ENCODE measurements at regions not wholly inside any gene's neighbourhood (a gene's known extent, or its start where the extent isn't known, plus 50 kb on each side); places are given as distances from the start of the nearest gene placed in this dataset.
"Not testable (repeated sequence)": the region's sequence is repeated elsewhere in the genome, so short reads cannot be mapped to it uniquely, and the experiment has no call there.

GRCh38 chr6:14398953-14399352 is 281.4 kb downstream of the CD83 start:
- DNase-seq: no peak

GRCh38 chr6:14399635-14400034 is 282.1 kb downstream of the CD83 start:
- no peak for DNase-seq

DNA sequence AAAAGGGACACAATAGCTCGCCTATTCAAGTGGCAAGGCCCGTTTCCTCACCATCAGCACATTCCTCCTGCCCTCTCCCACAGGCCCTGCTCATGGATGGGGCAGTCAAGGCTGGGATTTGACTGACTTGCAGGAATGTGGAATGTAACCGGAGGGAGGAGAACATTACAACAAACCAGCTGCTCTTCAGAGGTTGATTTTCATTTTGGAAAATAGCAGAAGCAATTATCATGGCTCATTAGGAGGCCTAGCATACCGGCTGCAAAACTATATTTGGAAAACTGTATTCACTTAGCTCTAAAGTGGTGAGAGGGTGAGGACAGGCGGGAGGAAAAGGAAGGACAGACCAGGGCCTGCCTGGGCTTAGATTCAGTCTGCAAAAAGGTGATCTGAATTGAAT is 283.7 kb downstream of the CD83 start:
- DNase-seq: no peak

- DNase-seq: no peak
Measured at GRCh38 chr6:14406614-14407331, 289.2 kb downstream of the CD83 start.

- DNase-seq: no peak
Measured at GRCh38 chr6:14408446-14408845, 290.9 kb downstream of the CD83 start.

- DNase-seq: no peak
Measured at GRCh38 chr6:14412026-14412425, 294.5 kb downstream of the CD83 start.

- no peak for DNase-seq
Measured at GRCh38 chr6:14415452-14415851, 297.9 kb downstream of the CD83 start.

DNA sequence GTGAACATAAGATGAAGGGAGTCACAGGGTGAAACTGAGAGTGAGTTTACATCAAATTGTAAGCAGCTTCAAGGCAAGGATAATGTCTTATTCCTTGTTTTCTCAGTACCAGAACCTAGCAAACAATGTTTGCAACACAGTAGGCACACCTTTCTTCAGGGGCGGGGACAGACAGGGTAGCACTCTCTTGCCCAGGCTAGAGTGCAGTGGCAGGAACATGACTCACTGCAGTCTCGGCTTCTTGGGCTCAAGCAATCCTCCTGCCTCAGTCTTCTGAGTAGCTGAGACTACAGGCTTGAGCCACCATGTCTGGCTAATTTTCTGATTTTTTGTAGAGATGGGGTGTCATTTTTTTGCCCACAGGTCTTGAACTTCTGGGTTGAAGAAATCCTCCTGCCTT is 299.8 kb downstream of the CD83 start:
- no peak for DNase-seq

DNA sequence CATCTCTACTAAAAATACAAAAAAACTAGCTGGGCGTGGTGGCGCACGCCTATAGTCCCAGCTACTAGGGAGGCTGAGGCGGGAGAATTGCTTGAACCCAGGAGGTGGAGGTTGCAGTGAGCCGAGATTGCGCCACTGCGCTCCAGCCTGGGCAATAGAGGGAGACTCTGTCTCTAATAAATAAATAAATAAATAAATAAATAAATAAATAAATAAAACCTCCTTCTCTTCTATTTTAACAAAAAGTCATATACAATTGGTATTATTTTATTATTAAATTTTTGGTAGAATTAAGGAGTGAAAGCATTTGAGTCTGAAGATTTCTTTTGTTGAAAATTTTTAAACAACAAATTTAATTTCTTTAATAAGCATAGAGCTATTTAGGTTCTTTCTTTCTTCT is 301.7 kb downstream of the CD83 start:
- not testable (repeated sequence) for DNase-seq

GRCh38 chr6:14422061-14422460 is 304.5 kb downstream of the CD83 start:
- DNase-seq: no peak

GRCh38 chr6:14422917-14423316 is 305.3 kb downstream of the CD83 start:
- no peak for DNase-seq

DNA sequence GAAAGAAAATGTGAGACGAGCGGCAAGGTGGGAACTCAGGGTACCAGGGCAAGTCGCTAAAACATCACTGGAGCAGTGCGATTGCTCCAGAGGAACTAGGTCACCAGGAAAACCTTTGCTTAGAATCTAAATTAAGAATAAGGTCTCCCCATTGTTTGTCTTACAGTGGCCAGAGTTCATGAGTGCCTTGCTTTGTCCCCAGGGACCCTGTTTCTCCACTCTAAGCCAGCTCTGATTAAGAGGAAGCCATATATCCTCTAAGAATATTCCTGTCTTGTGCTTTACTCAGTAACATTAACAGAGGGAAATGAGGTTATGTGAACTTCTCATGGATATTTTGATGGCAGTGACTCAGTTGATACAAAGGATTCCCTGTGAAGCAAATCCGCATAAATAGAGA is 305.8 kb downstream of the CD83 start:
- DNase-seq: no peak

- DNase-seq: no peak
Measured at GRCh38 chr6:14423955-14424354, 306.4 kb downstream of the CD83 start.

DNA sequence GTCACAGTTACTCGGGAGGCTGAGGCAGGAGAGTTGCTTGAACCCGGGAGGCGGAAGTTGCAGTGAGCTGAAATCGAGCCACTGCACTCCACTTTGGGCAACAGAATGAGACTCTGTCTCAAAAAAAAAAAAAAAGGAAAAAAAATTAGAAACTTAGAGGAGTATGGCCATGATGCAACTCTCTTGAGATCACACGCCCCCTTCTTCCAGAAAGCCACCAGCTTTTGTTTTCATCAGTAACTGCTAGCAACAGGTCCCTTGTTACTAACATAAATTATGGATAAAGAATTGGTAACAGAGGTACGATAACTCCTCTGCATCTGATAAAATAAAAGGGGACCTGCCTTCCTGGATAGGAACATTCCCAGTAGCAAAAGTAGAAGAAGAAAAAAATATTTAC is 308.2 kb downstream of the CD83 start:
- no peak for DNase-seq

DNA sequence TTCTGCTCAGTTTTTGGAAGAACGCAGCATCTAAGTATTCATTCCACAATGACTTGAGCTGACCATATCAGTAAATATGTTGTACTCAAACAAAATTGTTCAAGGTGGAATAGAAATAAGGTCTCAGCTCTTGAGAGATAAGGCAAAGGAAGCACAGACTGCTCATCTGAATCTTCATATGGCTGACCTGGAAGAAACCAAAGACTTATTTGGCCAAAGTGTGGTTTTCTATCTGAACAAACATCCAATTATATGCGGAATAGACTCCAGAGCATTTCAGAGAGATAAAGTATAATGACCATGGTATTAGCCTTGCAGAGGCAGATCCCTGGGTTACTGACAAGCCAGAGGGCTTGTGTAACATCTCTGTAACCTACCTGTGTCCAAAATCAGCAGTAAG is 308.7 kb downstream of the CD83 start:
- DNase-seq: no peak

- DNase-seq: no peak
Measured at GRCh38 chr6:14428269-14428668, 310.7 kb downstream of the CD83 start.

- DNase-seq: no peak
Measured at GRCh38 chr6:14429396-14429795, 311.8 kb downstream of the CD83 start.

DNA sequence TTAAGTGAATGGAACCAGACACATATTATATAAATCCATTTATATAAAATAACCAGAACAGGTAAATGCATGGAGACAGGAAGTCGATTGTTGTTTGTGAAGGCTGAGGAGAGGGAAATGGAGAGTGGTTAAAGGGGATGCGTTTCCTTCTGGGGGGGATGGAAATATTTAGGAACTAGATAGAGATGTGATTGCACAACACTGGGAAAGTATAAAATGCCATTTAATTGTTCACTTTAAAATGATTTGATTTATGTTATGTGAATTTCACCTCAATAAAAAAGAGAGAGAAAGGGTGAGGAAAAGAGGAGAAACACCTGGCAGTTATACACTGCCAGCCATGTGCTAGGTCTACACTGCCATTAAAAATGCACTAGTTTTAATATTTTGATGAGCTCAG is 312.6 kb downstream of the CD83 start:
- no peak for DNase-seq

- DNase-seq: no peak
Measured at GRCh38 chr6:14431385-14432330, 314.1 kb downstream of the CD83 start.

- DNase-seq: no peak
Measured at GRCh38 chr6:14434916-14435690, 317.5 kb downstream of the CD83 start.

GRCh38 chr6:14436592-14437132 is 319.1 kb downstream of the CD83 start:
- no peak for DNase-seq

GRCh38 chr6:14439419-14439818 is 321.8 kb downstream of the CD83 start:
- no peak for DNase-seq
